Stimulated activated CD4-positive, alpha-beta T cell treated with anti-CD3 and anti-CD28 coated beads, Interleukin-1b, Interleukin-23, amount 100 ng/mL, for 24 hours (primary cell): ENCODE measurements at regions not wholly inside any gene's neighbourhood (a gene's known extent, or its start where the extent isn't known, plus 50 kb on each side); places are given as distances from the start of the nearest gene placed in this dataset.

Experiments
- DNase-seq, 4 experiments: peaks; one replicate each; pipeline ENCODE4 v3.0.0-alpha.2; 2020; ENCODE audit warnings: low read depth in 4 of 4, low spot score in 1 of 4

GRCh38 chr1:21347072-21347581, 56.9 kb upstream of the ECE1 start:
- DNase-seq = no peak

GRCh38 chr1:21346365-21347071, 56.3 kb upstream of the ECE1 start:
- DNase-seq = no peak

- no peak for DNase-seq
Measured at GRCh38 chr1:21344750-21345443, 54.6 kb upstream of the ECE1 start.

- DNase-seq = no peak
Measured at GRCh38 chr1:21344098-21344749, 54.0 kb upstream of the ECE1 start.

GRCh38 chr1:21342961-21343838, 52.9 kb upstream of the ECE1 start:
- DNase-seq = no peak

GRCh38 chr1:21341517-21342078, 51.3 kb upstream of the ECE1 start:
- DNase-seq = no peak

- no peak for DNase-seq
Measured at GRCh38 chr1:21341022-21341421, 50.8 kb upstream of the ECE1 start.

- no peak for DNase-seq
Measured at GRCh38 chr1:21340230-21340945, 50.1 kb upstream of the ECE1 start.
